ENCODE measurements at regions not wholly inside any gene's neighbourhood (a gene's known extent, or its start where the extent isn't known, plus 50 kb on each side); places are given as distances from the start of the nearest gene placed in this dataset.

DNA sequence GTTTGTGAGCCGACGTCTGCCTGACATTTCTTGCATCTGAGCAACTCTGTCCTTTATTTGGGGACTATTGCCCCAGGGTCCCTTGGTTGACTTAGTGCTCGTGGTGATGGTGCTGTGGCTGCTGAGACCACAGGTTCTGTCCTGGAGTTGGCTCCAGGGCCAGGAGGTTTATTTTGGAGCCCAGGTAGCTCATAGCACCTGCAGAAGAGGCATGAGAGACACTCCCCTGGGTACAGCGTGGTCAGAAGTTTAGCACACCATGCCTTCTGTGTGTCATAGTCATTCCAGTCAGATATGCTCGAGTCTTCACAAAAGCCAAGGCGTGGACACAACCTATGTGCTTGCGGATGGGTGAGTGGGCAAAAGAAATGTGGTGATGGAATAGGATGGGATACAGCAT is 496.9 kb downstream of the TCERG1L start:
- TF ChIP-seq, protein P1, sequence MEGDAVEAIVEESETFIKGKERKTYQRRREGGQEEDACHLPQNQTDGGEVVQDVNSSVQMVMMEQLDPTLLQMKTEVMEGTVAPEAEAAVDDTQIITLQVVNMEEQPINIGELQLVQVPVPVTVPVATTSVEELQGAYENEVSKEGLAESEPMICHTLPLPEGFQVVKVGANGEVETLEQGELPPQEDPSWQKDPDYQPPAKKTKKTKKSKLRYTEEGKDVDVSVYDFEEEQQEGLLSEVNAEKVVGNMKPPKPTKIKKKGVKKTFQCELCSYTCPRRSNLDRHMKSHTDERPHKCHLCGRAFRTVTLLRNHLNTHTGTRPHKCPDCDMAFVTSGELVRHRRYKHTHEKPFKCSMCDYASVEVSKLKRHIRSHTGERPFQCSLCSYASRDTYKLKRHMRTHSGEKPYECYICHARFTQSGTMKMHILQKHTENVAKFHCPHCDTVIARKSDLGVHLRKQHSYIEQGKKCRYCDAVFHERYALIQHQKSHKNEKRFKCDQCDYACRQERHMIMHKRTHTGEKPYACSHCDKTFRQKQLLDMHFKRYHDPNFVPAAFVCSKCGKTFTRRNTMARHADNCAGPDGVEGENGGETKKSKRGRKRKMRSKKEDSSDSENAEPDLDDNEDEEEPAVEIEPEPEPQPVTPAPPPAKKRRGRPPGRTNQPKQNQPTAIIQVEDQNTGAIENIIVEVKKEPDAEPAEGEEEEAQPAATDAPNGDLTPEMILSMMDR (IDR thresholded peaks at IDR 0.05): no peak
- TF ChIP-seq POLR2A (IDR thresholded peaks at IDR 0.05) (no peak), POLR2AphosphoS5 (IDR thresholded peaks at IDR 0.05) (no peak)
